SH-SY5Y (cell line): ENCODE measurements at regions not wholly inside any gene's neighbourhood (a gene's known extent, or its start where the extent isn't known, plus 50 kb on each side); places are given as distances from the start of the nearest gene placed in this dataset.

ENCODE experiments used
- GATA2 ChIP-seq: IDR thresholded peaks from 2 replicates; pipeline ENCODE4 v1.6.1; 2011; ENCODE audit warnings: mild to moderate bottlenecking, low read depth, low read length
- GATA3 ChIP-seq: IDR thresholded peaks from 2 replicates; pipeline ENCODE4 v1.6.1; 2011; ENCODE audit warnings: low read depth, mild to moderate bottlenecking, low read length, moderate library complexity

GRCh38 chr2:122955776-122956175 lies 1069.3 kb upstream of the CNTNAP5 start:
- no peak for TF ChIP-seq GATA3
- no peak for TF ChIP-seq GATA2

GRCh38 chr2:122960759-122961641 lies 1064.1 kb upstream of the CNTNAP5 start:
- TF ChIP-seq GATA3 (no peak), GATA2 (no peak)

DNA sequence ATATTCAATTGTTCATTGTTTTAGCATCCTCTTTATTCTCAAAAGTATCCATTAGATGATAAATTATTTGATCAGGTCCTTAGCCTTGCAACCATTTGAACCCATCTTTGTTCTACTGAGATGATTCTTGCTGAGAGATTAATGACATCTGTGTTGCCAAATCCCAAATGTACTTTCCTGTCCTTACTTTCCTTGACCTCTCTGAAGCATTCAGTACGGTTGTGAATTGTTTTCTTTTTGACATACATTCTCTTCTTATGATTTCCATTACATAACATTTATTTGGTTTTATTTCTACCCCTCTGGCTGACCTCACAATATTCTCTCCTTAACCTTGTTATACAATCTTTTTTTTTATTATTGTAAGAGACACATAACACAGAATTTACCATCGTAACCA lies 1058.6 kb upstream of the CNTNAP5 start:
- TF ChIP-seq GATA2 (no peak), GATA3 (no peak)

GRCh38 chr2:122977580-122977979 lies 1047.5 kb upstream of the CNTNAP5 start:
- TF ChIP-seq GATA2, result no peak
- no peak for TF ChIP-seq GATA3

- TF ChIP-seq GATA3, result no peak
- no peak for TF ChIP-seq GATA2
Observed at GRCh38 chr2:122980671-122981070, 1044.4 kb upstream of the CNTNAP5 start.

DNA sequence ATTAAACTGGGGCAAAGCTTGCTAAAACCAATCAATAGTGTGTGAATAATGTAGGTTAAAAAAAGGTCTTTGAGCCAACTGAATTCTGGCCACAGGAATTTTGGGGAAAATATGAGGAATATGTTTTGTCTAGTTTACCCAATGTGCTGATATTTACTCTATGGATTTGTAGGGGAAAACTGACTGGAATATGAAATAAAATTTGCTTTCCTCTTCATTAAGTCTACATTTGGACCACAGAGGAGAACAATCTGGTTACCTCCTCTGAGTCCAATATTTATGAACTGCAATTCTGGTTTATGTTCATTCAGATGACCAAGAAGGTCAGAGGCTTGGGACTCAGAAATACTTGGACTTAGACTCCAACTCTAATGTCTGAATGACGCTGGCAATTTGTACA lies 1042.2 kb upstream of the CNTNAP5 start:
- TF ChIP-seq GATA2 (no peak), GATA3 (no peak)

- TF ChIP-seq GATA2, result no peak
- no peak for TF ChIP-seq GATA3
Observed at GRCh38 chr2:122988395-122989221, 1036.5 kb upstream of the CNTNAP5 start.

DNA sequence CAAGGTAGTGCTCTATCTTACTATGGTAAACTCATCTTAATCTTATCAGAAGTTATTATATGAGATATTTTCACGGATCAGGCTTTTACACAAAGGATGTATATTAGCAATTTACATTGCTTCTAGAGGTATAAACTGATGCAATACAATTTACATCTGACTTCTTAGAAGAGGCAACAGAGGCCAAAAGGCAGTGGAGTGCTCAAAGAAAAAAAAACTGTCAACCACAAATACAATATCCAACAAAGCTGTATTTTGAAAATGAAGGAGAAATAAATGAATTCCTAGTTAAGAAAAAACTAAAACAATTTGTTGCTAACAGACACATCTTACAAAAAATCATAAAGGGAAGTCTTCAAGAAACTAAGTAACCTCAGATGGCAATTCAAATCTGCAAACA lies 1031.5 kb upstream of the CNTNAP5 start:
- TF ChIP-seq GATA2, result no peak
- TF ChIP-seq GATA3, result no peak

- no peak for TF ChIP-seq GATA2
- no peak for TF ChIP-seq GATA3
Observed at GRCh38 chr2:122999258-122999657, 1025.8 kb upstream of the CNTNAP5 start.

- no peak for TF ChIP-seq GATA3
- no peak for TF ChIP-seq GATA2
Observed at GRCh38 chr2:122999821-123000220, 1025.3 kb upstream of the CNTNAP5 start.

DNA sequence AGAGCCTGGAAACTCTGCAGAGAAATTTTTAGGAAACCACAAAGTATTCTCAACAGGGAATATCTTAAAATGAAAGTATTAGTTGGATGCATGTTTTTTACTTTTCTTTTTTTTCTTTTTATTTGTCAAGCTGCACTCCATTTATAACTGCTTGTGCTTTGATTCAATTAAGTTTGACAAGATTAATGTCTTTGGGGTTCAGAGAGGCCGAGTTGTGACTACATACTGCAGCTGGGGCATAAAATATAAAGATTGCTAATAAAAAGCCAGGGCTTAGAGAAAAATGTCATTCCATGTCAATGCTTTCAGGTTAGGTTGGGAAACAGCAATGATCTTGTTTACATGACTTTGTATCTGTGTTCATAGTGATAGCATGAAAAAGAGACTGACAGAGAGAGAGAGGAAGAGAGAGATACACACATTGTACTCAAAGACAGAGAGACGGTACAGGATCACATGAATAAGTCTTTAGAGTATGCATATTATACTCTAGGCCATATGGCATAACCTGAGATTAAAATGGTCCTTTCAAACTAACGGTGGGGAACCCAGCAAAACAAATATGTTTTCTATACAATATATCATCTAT lies 1022.3 kb upstream of the CNTNAP5 start:
- TF ChIP-seq GATA3, result no peak
- no peak for TF ChIP-seq GATA2

GRCh38 chr2:123015186-123015585 lies 1009.9 kb upstream of the CNTNAP5 start:
- TF ChIP-seq GATA2, result no peak
- TF ChIP-seq GATA3, result no peak

- TF ChIP-seq GATA2 (no peak), GATA3 (no peak)
Observed at GRCh38 chr2:123035541-123035940, 989.5 kb upstream of the CNTNAP5 start.

DNA sequence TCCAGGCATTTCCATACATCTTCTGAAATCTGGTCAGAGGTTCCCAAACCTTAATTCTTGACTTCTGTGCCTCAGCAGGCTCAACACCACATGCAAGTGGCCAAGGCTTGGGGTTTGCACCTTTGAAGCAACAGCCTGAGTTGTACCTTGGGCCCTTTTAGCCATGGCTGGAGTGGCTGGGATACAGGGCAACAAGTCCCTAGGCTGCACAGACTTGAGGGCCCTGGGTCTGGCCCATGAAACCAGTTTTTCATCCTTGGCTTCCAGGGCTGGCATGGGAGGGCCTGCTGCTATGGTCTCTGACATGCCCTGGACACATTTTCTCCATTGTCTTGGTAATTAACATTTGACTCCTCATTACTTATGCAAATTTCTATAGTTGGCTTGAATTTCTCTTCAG lies 988.8 kb upstream of the CNTNAP5 start:
- TF ChIP-seq GATA3 (no peak), GATA2 (no peak)

DNA sequence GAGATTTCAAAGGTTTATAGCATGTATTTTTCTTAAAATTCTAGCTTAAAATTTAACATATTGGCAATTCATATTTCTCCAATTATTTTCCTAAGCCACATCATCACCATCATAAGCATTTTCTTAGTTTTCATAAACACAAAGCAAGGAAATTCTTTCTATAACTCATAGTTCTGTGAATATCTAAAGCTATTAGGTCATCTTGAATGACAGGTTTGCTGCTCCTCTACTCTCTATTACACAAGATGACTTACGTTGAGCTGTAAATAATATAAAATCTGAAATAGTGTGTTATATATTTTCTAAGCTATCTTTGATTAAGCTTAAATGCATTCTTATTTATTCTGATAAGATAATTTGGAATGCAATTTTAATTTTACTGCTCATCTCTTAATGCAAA lies 984.6 kb upstream of the CNTNAP5 start:
- TF ChIP-seq GATA3 (no peak), GATA2 (no peak)
